ENCODE measurements at regions not wholly inside any gene's neighbourhood (a gene's known extent, or its start where the extent isn't known, plus 50 kb on each side); places are given as distances from the start of the nearest gene placed in this dataset.

GRCh38 chr15:58327958-58328357 is 103.8 kb upstream of the LIPC start:
- no peak for DNase-seq (ENCODE audit: low spot score)

GRCh38 chr15:58329211-58329610 is 102.6 kb upstream of the LIPC start:
- no peak for DNase-seq (ENCODE audit: low spot score)

GRCh38 chr15:58329781-58330671 is 101.8 kb upstream of the LIPC start:
- no peak for DNase-seq (ENCODE audit: low spot score)

- no peak for DNase-seq (ENCODE audit: low spot score)
Measured at GRCh38 chr15:58330741-58331559, 100.8 kb upstream of the LIPC start.

GRCh38 chr15:58331560-58331912 is 100.3 kb upstream of the LIPC start:
- DNase-seq (ENCODE audit: low spot score) = no peak

GRCh38 chr15:58331913-58332675 is 99.7 kb upstream of the LIPC start:
- peak; percentile 70 for DNase-seq (ENCODE audit: low spot score)

- no peak for DNase-seq (ENCODE audit: low spot score)
Measured at GRCh38 chr15:58332676-58333400, 99.0 kb upstream of the LIPC start.

GRCh38 chr15:58334803-58335202 is 97.0 kb upstream of the LIPC start:
- no peak for DNase-seq (ENCODE audit: low spot score)

GRCh38 chr15:58336161-58336560 is 95.6 kb upstream of the LIPC start:
- DNase-seq (ENCODE audit: low spot score) = no peak

GRCh38 chr15:58340176-58340575 is 91.6 kb upstream of the LIPC start:
- no peak for DNase-seq (ENCODE audit: low spot score)

- DNase-seq (ENCODE audit: low spot score) = no peak
Measured at GRCh38 chr15:58342508-58342907, 89.3 kb upstream of the LIPC start.

GRCh38 chr15:58344213-58345070 is 87.3 kb upstream of the LIPC start:
- DNase-seq (ENCODE audit: low spot score) = no peak

GRCh38 chr15:58346361-58346760 is 85.4 kb upstream of the LIPC start:
- DNase-seq (ENCODE audit: low spot score) = no peak

- no peak for DNase-seq (ENCODE audit: low spot score)
Measured at GRCh38 chr15:58348095-58348812, 83.5 kb upstream of the LIPC start.

- no peak for DNase-seq (ENCODE audit: low spot score)
Measured at GRCh38 chr15:58352026-58352929, 79.5 kb upstream of the LIPC start.

GRCh38 chr15:58355382-58355971 is 76.3 kb upstream of the LIPC start:
- no peak for DNase-seq (ENCODE audit: low spot score)

- DNase-seq (ENCODE audit: low spot score) = no peak
Measured at GRCh38 chr15:58355973-58356372, 75.8 kb upstream of the LIPC start.

Measured in hepatic stellate cell (primary cell).